Gastroesophageal sphincter (tissue), 3 donors: ENCODE measurements at regions not wholly inside any gene's neighbourhood (a gene's known extent, or its start where the extent isn't known, plus 50 kb on each side); places are given as distances from the start of the nearest gene placed in this dataset.
"Not testable (repeated sequence)": the region's sequence is repeated elsewhere in the genome, so short reads cannot be mapped to it uniquely, and the experiment has no call there.

Experiments
- CTCF ChIP-seq, 4 experiments: fragments of 200-600 bp in 2 of 4; fragments of 450-650 bp in 2 of 4; sonication (generic) in 1 of 4; IDR thresholded peaks; one replicate each; pipeline ENCODE4 v1.5.1; 2017 to 2019; ENCODE audit warnings: antibody characterized with exemption in 4 of 4, mild to moderate bottlenecking in 2 of 4, moderate library complexity in 2 of 4
- EP300 ChIP-seq: sonication (generic); formaldehyde crosslinking; IDR thresholded peaks from one replicate; pipeline ENCODE4 v1.6.1; 2017; ENCODE audit warnings: antibody characterized with exemption, mild to moderate bottlenecking
- POLR2A ChIP-seq, 2 donors: fragments of 450-650 bp; IDR thresholded peaks; one replicate each; pipeline ENCODE4 v1.6.1; 2017; ENCODE audit warnings: antibody characterized with exemption in 2 of 2, mild to moderate bottlenecking in 2 of 2, moderate library complexity in 1 of 2

- not testable (repeated sequence) for TF ChIP-seq CTCF (IDR thresholded peaks at IDR 0.05); POLR2A (IDR thresholded peaks at IDR 0.05); EP300
These were observed 377.2 kb upstream of the SASH1 start for GRCh38 chr6:147965448-147965847.
